ENCODE measurements at regions not wholly inside any gene's neighbourhood (a gene's known extent, or its start where the extent isn't known, plus 50 kb on each side); places are given as distances from the start of the nearest gene placed in this dataset.
A peak's percentile ranks its signal among the peaks of the same experiment; 100 is the strongest.

GRCh38 chr18:37668971-37669747 is 103.6 kb upstream of the CELF4 start:
- peak overlapping the region in 4 of 8 donors; percentile 14 to 49 (median 18) for H3K27ac ChIP-seq
- no peak for DNase-seq
- TF ChIP-seq POLR2A (IDR thresholded peaks at IDR 0.05) (no peak), CTCF (IDR thresholded peaks at IDR 0.05 in 8 of 11, conservative IDR thresholded peaks at IDR 0.05 in 3 of 11) (no peak), POLR2AphosphoS5 (IDR thresholded peaks at IDR 0.05) (no peak)

GRCh38 chr18:37667836-37668235 is 102.2 kb upstream of the CELF4 start:
- 60 to 78% (median 73%) methylated on average over 1 of the region's 1 CpG for WGBS, 5 donors
- no peak for TF ChIP-seq POLR2A (IDR thresholded peaks at IDR 0.05)
- no peak for TF ChIP-seq CTCF (IDR thresholded peaks at IDR 0.05 in 8 of 11, conservative IDR thresholded peaks at IDR 0.05 in 3 of 11)
- no peak for TF ChIP-seq POLR2AphosphoS5 (IDR thresholded peaks at IDR 0.05)
- H3K4me3 ChIP-seq = no peak overlapping the region
- intact Hi-C loops (cut with DNase I; ENCODE audit: low total_unique reads) = no loop called here
- no peak for DNase-seq
- H3K9me3 ChIP-seq = no peaks in the 10 kb centered on the region
- no peaks in the 10 kb centered on the region for H3K27me3 ChIP-seq (replicated peaks in 1 of 7)
- H3K27ac ChIP-seq = no peak overlapping the region
- H3K36me3 ChIP-seq = no peaks in the 10 kb centered on the region
- peaks cover 0 to 3% (median 0%) of the 10 kb centered on the region in 6 donors for H3K4me1 ChIP-seq

More at GRCh38 chr18:37668971-37669747, 103.6 kb upstream of the CELF4 start:
- Histone ChIP-seq H3K4me3 (no peak overlapping the region), H3K4me1 (peaks cover 0 to 3% (median 0%) of the 10 kb centered on the region in 6 donors), H3K27me3 (replicated peaks in 1 of 7) (no peaks in the 10 kb centered on the region), H3K9me3 (no peaks in the 10 kb centered on the region), H3K36me3 (no peaks in the 10 kb centered on the region)
- intact Hi-C loops (cut with DNase I; ENCODE audit: low total_unique reads) = no loop called here
- WGBS, 5 donors = 58 to 65% (median 60%) methylated on average over 15 of the region's 15 CpGs

- intact Hi-C loops (cut with DNase I; ENCODE audit: low total_unique reads) = no loop called here
- Histone ChIP-seq H3K27ac (no peak overlapping the region), H3K36me3 (no peaks in the 10 kb centered on the region), H3K9me3 (no peaks in the 10 kb centered on the region), H3K4me3 (no peak overlapping the region), H3K27me3 (replicated peaks in 1 of 7) (no peaks in the 10 kb centered on the region), H3K4me1 (peaks cover 0 to 3% (median 0%) of the 10 kb centered on the region in 6 donors)
- TF ChIP-seq POLR2A (IDR thresholded peaks at IDR 0.05) = no peak
- no peak for TF ChIP-seq CTCF (IDR thresholded peaks at IDR 0.05 in 8 of 11, conservative IDR thresholded peaks at IDR 0.05 in 3 of 11)
- TF ChIP-seq POLR2AphosphoS5 (IDR thresholded peaks at IDR 0.05) = no peak
- 24 to 62% (median 37%) methylated on average over 1 of the region's 1 CpG for WGBS, 5 donors
- DNase-seq = no peak
These were observed 101.4 kb upstream of the CELF4 start for GRCh38 chr18:37666991-37667390.

GRCh38 chr18:37666451-37666850 is 100.9 kb upstream of the CELF4 start:
- Histone ChIP-seq H3K9me3 (no peaks in the 10 kb centered on the region), H3K27me3 (replicated peaks in 1 of 7) (no peaks in the 10 kb centered on the region), H3K27ac (no peak overlapping the region), H3K4me3 (no peak overlapping the region), H3K36me3 (no peaks in the 10 kb centered on the region), H3K4me1 (peaks cover 0 to 3% (median 0%) of the 10 kb centered on the region in 6 donors)
- DNase-seq = no peak
- 64 to 82% (median 69%) methylated on average over 2 of the region's 2 CpGs for WGBS, 5 donors
- intact Hi-C loops (cut with DNase I; ENCODE audit: low total_unique reads) = no loop called here
- TF ChIP-seq POLR2A (IDR thresholded peaks at IDR 0.05) (no peak), POLR2AphosphoS5 (IDR thresholded peaks at IDR 0.05) (no peak), CTCF (IDR thresholded peaks at IDR 0.05 in 8 of 11, conservative IDR thresholded peaks at IDR 0.05 in 3 of 11) (no peak)
